DOHH2 (cell line): ENCODE measurements at regions not wholly inside any gene's neighbourhood (a gene's known extent, or its start where the extent isn't known, plus 50 kb on each side); places are given as distances from the start of the nearest gene placed in this dataset.

Experiments
- EZH2phosphoT487 ChIP-seq: fragments of 200-600 bp; sonication (generic); IDR thresholded peaks from 2 replicates; pipeline ENCODE4 v1.6.1; 2017; ENCODE audit warnings: borderline replicate concordance, mild to moderate bottlenecking, antibody characterized with exemption, low read length, moderate library complexity, mixed read lengths
- TF ChIP-seq, protein P1 (sequence below): fragments of 200-600 bp; sonication (generic); IDR thresholded peaks from one replicate; pipeline ENCODE4 v1.5.1; 2014; ENCODE audit warnings: antibody characterized with exemption, mild to moderate bottlenecking, low read depth, low read length; ENCODE audit not compliant: poor library complexity, severe bottlenecking

DNA sequence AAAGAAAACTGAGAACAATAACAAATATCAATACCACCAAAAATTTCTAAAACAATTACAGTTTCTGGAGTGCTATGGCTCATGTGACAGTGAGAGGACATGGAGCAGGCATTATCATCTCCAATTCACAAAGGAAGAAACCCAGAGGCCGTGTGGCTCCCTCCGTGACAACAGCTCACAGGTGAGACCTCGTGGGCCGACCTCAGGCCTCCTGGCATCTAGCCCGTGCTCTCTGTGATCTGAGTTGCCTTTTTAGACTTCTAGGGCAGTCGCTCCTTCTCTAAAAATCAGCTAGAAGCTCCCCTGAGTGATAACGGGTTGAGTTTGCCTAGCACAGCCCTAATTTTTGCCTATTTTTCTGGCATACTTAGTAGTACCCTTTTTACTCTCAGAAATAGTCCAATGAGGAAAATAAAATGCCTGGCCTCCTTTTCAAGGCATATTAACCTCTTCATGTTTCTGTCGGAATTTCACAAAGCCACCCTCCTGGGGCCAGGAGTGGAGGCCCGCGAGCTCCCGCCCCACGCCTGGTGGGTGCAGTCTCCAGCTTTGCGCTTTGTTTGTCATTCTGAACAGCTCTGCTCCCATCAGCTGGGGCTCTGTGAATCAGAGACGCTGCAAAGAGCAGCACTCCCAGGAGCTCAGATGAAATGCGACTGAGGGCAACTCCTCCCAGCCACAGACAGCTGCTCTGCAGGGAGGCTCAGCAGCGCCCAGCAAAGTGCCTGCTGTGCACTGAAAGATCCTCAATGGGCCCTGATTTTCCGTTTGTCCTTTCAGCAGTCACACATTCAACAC lies 292.5 kb downstream of the UQCRFS1 start:
- TF ChIP-seq, protein P1, sequence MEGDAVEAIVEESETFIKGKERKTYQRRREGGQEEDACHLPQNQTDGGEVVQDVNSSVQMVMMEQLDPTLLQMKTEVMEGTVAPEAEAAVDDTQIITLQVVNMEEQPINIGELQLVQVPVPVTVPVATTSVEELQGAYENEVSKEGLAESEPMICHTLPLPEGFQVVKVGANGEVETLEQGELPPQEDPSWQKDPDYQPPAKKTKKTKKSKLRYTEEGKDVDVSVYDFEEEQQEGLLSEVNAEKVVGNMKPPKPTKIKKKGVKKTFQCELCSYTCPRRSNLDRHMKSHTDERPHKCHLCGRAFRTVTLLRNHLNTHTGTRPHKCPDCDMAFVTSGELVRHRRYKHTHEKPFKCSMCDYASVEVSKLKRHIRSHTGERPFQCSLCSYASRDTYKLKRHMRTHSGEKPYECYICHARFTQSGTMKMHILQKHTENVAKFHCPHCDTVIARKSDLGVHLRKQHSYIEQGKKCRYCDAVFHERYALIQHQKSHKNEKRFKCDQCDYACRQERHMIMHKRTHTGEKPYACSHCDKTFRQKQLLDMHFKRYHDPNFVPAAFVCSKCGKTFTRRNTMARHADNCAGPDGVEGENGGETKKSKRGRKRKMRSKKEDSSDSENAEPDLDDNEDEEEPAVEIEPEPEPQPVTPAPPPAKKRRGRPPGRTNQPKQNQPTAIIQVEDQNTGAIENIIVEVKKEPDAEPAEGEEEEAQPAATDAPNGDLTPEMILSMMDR: no peak
- no peak for TF ChIP-seq EZH2phosphoT487
